ENCODE measurements at regions not wholly inside any gene's neighbourhood (a gene's known extent, or its start where the extent isn't known, plus 50 kb on each side); places are given as distances from the start of the nearest gene placed in this dataset.
"Not testable (repeated sequence)": the region's sequence is repeated elsewhere in the genome, so short reads cannot be mapped to it uniquely, and the experiment has no call there.

- TF ChIP-seq MXI1 (conservative IDR thresholded peaks at IDR 0.05; ENCODE audit: poor library complexity, severe bottlenecking) (no peak), TAF1 (IDR thresholded peaks at IDR 0.05; ENCODE audit: low read depth) (no peak), CTCF (IDR thresholded peaks at IDR 0.05; ENCODE audit: poor library complexity, severe bottlenecking) (no peak), SMC3 (conservative IDR thresholded peaks at IDR 0.05; ENCODE audit: poor library complexity) (no peak), POLR2AphosphoS5 (IDR thresholded peaks at IDR 0.05) (no peak), EZH2 (IDR thresholded peaks at IDR 0.05; ENCODE audit: borderline replicate concordance, insufficient read depth, low read length, poor library complexity, severe bottlenecking) (no peak), EP300 (conservative IDR thresholded peaks at IDR 0.05; ENCODE audit: poor library complexity, severe bottlenecking) (no peak), REST (IDR thresholded peaks at IDR 0.05; ENCODE audit: borderline replicate concordance) (no peak), RAD21 (conservative IDR thresholded peaks at IDR 0.05) (no peak)
- Histone ChIP-seq H3K4me3 (ENCODE audit: low read length) (no peak overlapping the region), H3K36me3 (ENCODE audit: insufficient read depth, low read length) (no peaks in the 10 kb centered on the region), H4K20me1 (ENCODE audit: insufficient read depth) (no peaks in the 10 kb centered on the region), H3K9ac (ENCODE audit: low read length) (no peak overlapping the region), H3K4me2 (ENCODE audit: low read length) (no peak overlapping the region), H3K9me2 (ENCODE audit: insufficient read depth, low read length) (no peaks in the 10 kb centered on the region), H3K27ac (ENCODE audit: low read length) (no peak overlapping the region), H2AFZ (ENCODE audit: low read depth, low read length) (no peak overlapping the region), H3K27me3 (ENCODE audit: insufficient read depth, low read depth, low read length) (no peaks in the 10 kb centered on the region), H3F3A (ENCODE audit: insufficient read depth, low read length, poor library complexity, severe bottlenecking) (no peaks in the 10 kb centered on the region), H3K9me3 (ENCODE audit: low read length) (no peaks in the 10 kb centered on the region), H3K79me2 (replicated peaks; ENCODE audit: insufficient read depth, low read length) (no peaks in the 10 kb centered on the region)
These were observed 86.8 kb downstream of the NPIPB11 start for GRCh38 chr16:29319726-29320125.

- not testable (repeated sequence) for H3K27ac ChIP-seq (ENCODE audit: low read length); H3K9me2 ChIP-seq (ENCODE audit: insufficient read depth, low read length); H3K9ac ChIP-seq (ENCODE audit: low read length); H3K36me3 ChIP-seq (ENCODE audit: insufficient read depth, low read length); H3K79me2 ChIP-seq (replicated peaks; ENCODE audit: insufficient read depth, low read length); H2AFZ ChIP-seq (ENCODE audit: low read depth, low read length); H3K27me3 ChIP-seq (ENCODE audit: insufficient read depth, low read depth, low read length); H3K9me3 ChIP-seq (ENCODE audit: low read length); H3K4me2 ChIP-seq (ENCODE audit: low read length); H4K20me1 ChIP-seq (ENCODE audit: insufficient read depth); H3F3A ChIP-seq (ENCODE audit: insufficient read depth, low read length, poor library complexity, severe bottlenecking); H3K4me3 ChIP-seq (ENCODE audit: low read length)
These were observed 87.9 kb downstream of the NPIPB11 start for GRCh38 chr16:29318561-29318968.

- Histone ChIP-seq H3K27me3 (ENCODE audit: insufficient read depth, low read depth, low read length) (no peaks in the 10 kb centered on the region), H2AFZ (ENCODE audit: low read depth, low read length) (no peak overlapping the region), H3K27ac (ENCODE audit: low read length) (no peak overlapping the region), H3K9me3 (ENCODE audit: low read length) (no peaks in the 10 kb centered on the region), H3K9ac (ENCODE audit: low read length) (no peak overlapping the region), H3K79me2 (replicated peaks; ENCODE audit: insufficient read depth, low read length) (no peaks in the 10 kb centered on the region), H3K36me3 (ENCODE audit: insufficient read depth, low read length) (no peaks in the 10 kb centered on the region), H3K4me2 (ENCODE audit: low read length) (no peak overlapping the region), H3F3A (ENCODE audit: insufficient read depth, low read length, poor library complexity, severe bottlenecking) (no peaks in the 10 kb centered on the region), H4K20me1 (ENCODE audit: insufficient read depth) (no peaks in the 10 kb centered on the region), H3K9me2 (ENCODE audit: insufficient read depth, low read length) (no peaks in the 10 kb centered on the region), H3K4me3 (ENCODE audit: low read length) (no peak overlapping the region)
- TF ChIP-seq RAD21 (conservative IDR thresholded peaks at IDR 0.05) (no peak), POLR2AphosphoS5 (IDR thresholded peaks at IDR 0.05) (no peak), CTCF (IDR thresholded peaks at IDR 0.05; ENCODE audit: poor library complexity, severe bottlenecking) (no peak), REST (IDR thresholded peaks at IDR 0.05; ENCODE audit: borderline replicate concordance) (no peak), MXI1 (conservative IDR thresholded peaks at IDR 0.05; ENCODE audit: poor library complexity, severe bottlenecking) (no peak), SMC3 (conservative IDR thresholded peaks at IDR 0.05; ENCODE audit: poor library complexity) (no peak), EZH2 (IDR thresholded peaks at IDR 0.05; ENCODE audit: borderline replicate concordance, insufficient read depth, low read length, poor library complexity, severe bottlenecking) (no peak), EP300 (conservative IDR thresholded peaks at IDR 0.05; ENCODE audit: poor library complexity, severe bottlenecking) (no peak), TAF1 (IDR thresholded peaks at IDR 0.05; ENCODE audit: low read depth) (no peak)
These were observed 88.5 kb downstream of the NPIPB11 start for GRCh38 chr16:29318037-29318436.
